Neural cell (in vitro differentiated cells): ENCODE measurements at regions not wholly inside any gene's neighbourhood (a gene's known extent, or its start where the extent isn't known, plus 50 kb on each side); places are given as distances from the start of the nearest gene placed in this dataset.

Experiments used
- H2AFZ ChIP-seq: fragments of 200-600, 300-800 bp; sonication (generic), shearing (Covaris generic); 2 replicates; pipeline ENCODE4 v1.6.0; 2014; ENCODE audit warnings: low read depth, mild to moderate bottlenecking, antibody characterized with exemption, low read length, moderate library complexity
- H3F3A ChIP-seq: fragments of 200-600 bp; shearing (Covaris generic); 2 replicates; pipeline ENCODE4 v1.6.1; 2016; ENCODE audit warnings: mild to moderate bottlenecking, moderate library complexity, mixed read lengths, antibody characterized with exemption, low read length; ENCODE audit not compliant: insufficient read depth, poor library complexity, severe bottlenecking
- H3K27ac ChIP-seq: fragments of 200-600, 300-800 bp; sonication (generic), shearing (Covaris generic); 2 replicates; pipeline ENCODE4 v1.5.1; 2014; ENCODE audit warnings: mild to moderate bottlenecking, low read length, moderate library complexity
- H3K27me3 ChIP-seq: fragments of 300-800, 200-600 bp; sonication (generic), shearing (Covaris generic); 2 replicates; pipeline ENCODE4 v1.6.0; 2014; ENCODE audit warnings: mild to moderate bottlenecking, low read depth, low read length, moderate library complexity; ENCODE audit not compliant: insufficient read depth
- H3K36me3 ChIP-seq: fragments of 300-800, 200-600 bp; sonication (generic), shearing (Covaris generic); 2 replicates; pipeline ENCODE4 v1.5.1; 2014; ENCODE audit warnings: mild to moderate bottlenecking, antibody characterized with exemption, low read length, moderate library complexity; ENCODE audit not compliant: insufficient read depth
- H3K4me2 ChIP-seq: fragments of 300-800, 200-600 bp; sonication (generic), shearing (Covaris generic); 2 replicates; pipeline ENCODE4 v1.6.0; 2014; ENCODE audit warnings: mild to moderate bottlenecking, low read length
- H3K4me3 ChIP-seq: fragments of 300-800, 200-600 bp; sonication (generic), shearing (Covaris generic); 2 replicates; pipeline ENCODE4 v1.5.1; 2014; ENCODE audit warnings: mild to moderate bottlenecking, low read length, moderate library complexity
- H3K79me2 ChIP-seq: fragments of 200-600 bp; shearing (Covaris generic); replicated peaks from 2 replicates; pipeline ENCODE4 v1.6.0; 2014; ENCODE audit warnings: mild to moderate bottlenecking, low read length, moderate library complexity; ENCODE audit not compliant: insufficient read depth
- H3K9ac ChIP-seq: fragments of 300-800, 200-600 bp; sonication (generic), shearing (Covaris generic); 2 replicates; pipeline ENCODE4 v1.6.1; 2016; ENCODE audit warnings: mild to moderate bottlenecking, low read length, mixed read lengths
- H3K9me2 ChIP-seq: fragments of 200-600 bp; shearing (Covaris generic); 2 replicates; pipeline ENCODE4 v1.6.1; 2016; ENCODE audit warnings: mild to moderate bottlenecking, low read length, mixed read lengths; ENCODE audit not compliant: insufficient read depth
- H3K9me3 ChIP-seq: fragments of 200-600, 300-800 bp; sonication (generic), shearing (Covaris generic); 2 replicates; pipeline ENCODE4 v1.6.1; 2016; ENCODE audit warnings: mild to moderate bottlenecking, mixed run types, low read length, moderate library complexity, mixed read lengths
- H4K20me1 ChIP-seq: fragments of 200-600 bp; shearing (Covaris generic); 2 replicates; pipeline ENCODE4 v1.6.1; 2016; ENCODE audit warnings: mild to moderate bottlenecking, mixed run types; ENCODE audit not compliant: insufficient read depth
- EP300 ChIP-seq: fragments of 450-650 bp; conservative IDR thresholded peaks from 2 replicates; pipeline ENCODE4 v1.6.1; 2014; ENCODE audit warnings: antibody characterized with exemption, mild to moderate bottlenecking, moderate library complexity; ENCODE audit not compliant: poor library complexity, severe bottlenecking
- EZH2 ChIP-seq: fragments of 200-600, 300-800 bp; shearing (Covaris generic), sonication (generic); IDR thresholded peaks from 2 replicates; pipeline ENCODE4 v1.6.1; 2014; ENCODE audit warnings: antibody characterized with exemption, low read length, borderline replicate concordance, mild to moderate bottlenecking; ENCODE audit not compliant: insufficient read depth, poor library complexity, severe bottlenecking
- MXI1 ChIP-seq: fragments of 450-650 bp; conservative IDR thresholded peaks from 2 replicates; pipeline ENCODE4 v1.6.1; 2014; ENCODE audit warnings: antibody characterized with exemption, mild to moderate bottlenecking; ENCODE audit not compliant: poor library complexity, severe bottlenecking
- POLR2AphosphoS5 ChIP-seq: IDR thresholded peaks from 2 replicates; pipeline ENCODE4 v1.6.1; 2012
- RAD21 ChIP-seq: fragments of 450-650 bp; conservative IDR thresholded peaks from 2 replicates; pipeline ENCODE4 v1.6.1; 2014; ENCODE audit warnings: antibody characterized with exemption, mild to moderate bottlenecking, moderate library complexity
- REST ChIP-seq: IDR thresholded peaks from 2 replicates; pipeline ENCODE4 v1.6.1; 2012; ENCODE audit warnings: borderline replicate concordance
- SMC3 ChIP-seq: fragments of 450-650 bp; conservative IDR thresholded peaks from 2 replicates; pipeline ENCODE4 v1.6.1; 2014; ENCODE audit warnings: antibody characterized with exemption, mild to moderate bottlenecking, moderate library complexity; ENCODE audit not compliant: poor library complexity
- TAF1 ChIP-seq: IDR thresholded peaks from 2 replicates; pipeline ENCODE4 v1.6.1; 2012; ENCODE audit warnings: low read depth
- TF ChIP-seq, protein P1 (sequence below): fragments of 450-650 bp; IDR thresholded peaks from 2 replicates; pipeline ENCODE4 v1.5.1; 2014; ENCODE audit warnings: antibody characterized with exemption, mild to moderate bottlenecking, moderate library complexity; ENCODE audit not compliant: poor library complexity, severe bottlenecking

- H3F3A ChIP-seq: no peaks in the 10 kb centered on the region
- H4K20me1 ChIP-seq: no peaks in the 10 kb centered on the region
- H3K4me3 ChIP-seq: no peak overlapping the region
- no peaks in the 10 kb centered on the region for H3K9me2 ChIP-seq
- no peak for TF ChIP-seq EZH2
- no peak for TF ChIP-seq TAF1
- no peak for TF ChIP-seq POLR2AphosphoS5
- TF ChIP-seq RAD21: no peak
- no peak for TF ChIP-seq MXI1
- no peak for TF ChIP-seq EP300
- TF ChIP-seq, protein P1, sequence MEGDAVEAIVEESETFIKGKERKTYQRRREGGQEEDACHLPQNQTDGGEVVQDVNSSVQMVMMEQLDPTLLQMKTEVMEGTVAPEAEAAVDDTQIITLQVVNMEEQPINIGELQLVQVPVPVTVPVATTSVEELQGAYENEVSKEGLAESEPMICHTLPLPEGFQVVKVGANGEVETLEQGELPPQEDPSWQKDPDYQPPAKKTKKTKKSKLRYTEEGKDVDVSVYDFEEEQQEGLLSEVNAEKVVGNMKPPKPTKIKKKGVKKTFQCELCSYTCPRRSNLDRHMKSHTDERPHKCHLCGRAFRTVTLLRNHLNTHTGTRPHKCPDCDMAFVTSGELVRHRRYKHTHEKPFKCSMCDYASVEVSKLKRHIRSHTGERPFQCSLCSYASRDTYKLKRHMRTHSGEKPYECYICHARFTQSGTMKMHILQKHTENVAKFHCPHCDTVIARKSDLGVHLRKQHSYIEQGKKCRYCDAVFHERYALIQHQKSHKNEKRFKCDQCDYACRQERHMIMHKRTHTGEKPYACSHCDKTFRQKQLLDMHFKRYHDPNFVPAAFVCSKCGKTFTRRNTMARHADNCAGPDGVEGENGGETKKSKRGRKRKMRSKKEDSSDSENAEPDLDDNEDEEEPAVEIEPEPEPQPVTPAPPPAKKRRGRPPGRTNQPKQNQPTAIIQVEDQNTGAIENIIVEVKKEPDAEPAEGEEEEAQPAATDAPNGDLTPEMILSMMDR: no peak
- no peaks in the 10 kb centered on the region for H3K36me3 ChIP-seq
- no peak overlapping the region for H2AFZ ChIP-seq
- no peak overlapping the region for H3K4me2 ChIP-seq
- H3K27ac ChIP-seq: no peak overlapping the region
- no peaks in the 10 kb centered on the region for H3K79me2 ChIP-seq
- H3K9me3 ChIP-seq: no peaks in the 10 kb centered on the region
- H3K27me3 ChIP-seq: no peaks in the 10 kb centered on the region
- no peak overlapping the region for H3K9ac ChIP-seq
Measured at GRCh38 chr1:191695865-191696264, 462.4 kb upstream of the RGS18 start.

- Histone ChIP-seq H3K4me2 (no peak overlapping the region), H3F3A (no peaks in the 10 kb centered on the region), H4K20me1 (no peaks in the 10 kb centered on the region), H3K9ac (no peak overlapping the region), H3K9me3 (no peaks in the 10 kb centered on the region), H3K9me2 (no peaks in the 10 kb centered on the region), H2AFZ (no peak overlapping the region), H3K4me3 (no peak overlapping the region), H3K79me2 (no peaks in the 10 kb centered on the region), H3K36me3 (no peaks in the 10 kb centered on the region), H3K27me3 (no peaks in the 10 kb centered on the region), H3K27ac (no peak overlapping the region)
- TF ChIP-seq RAD21 (no peak), TAF1 (no peak), EZH2 (no peak), MXI1 (no peak)
Measured at GRCh38 chr1:191696354-191696753, 461.9 kb upstream of the RGS18 start.

- no peaks in the 10 kb centered on the region for H3K79me2 ChIP-seq
- H3F3A ChIP-seq: no peaks in the 10 kb centered on the region
- no peak overlapping the region for H3K4me3 ChIP-seq
- no peak overlapping the region for H3K9ac ChIP-seq
- no peaks in the 10 kb centered on the region for H3K9me2 ChIP-seq
- H3K4me2 ChIP-seq: no peak overlapping the region
- H2AFZ ChIP-seq: no peak overlapping the region
- H3K27ac ChIP-seq: no peak overlapping the region
- TF ChIP-seq MXI1 (no peak), EZH2 (no peak), EP300 (no peak), POLR2AphosphoS5 (no peak), RAD21 (no peak), REST (no peak), SMC3 (no peak), TAF1 (no peak)
- TF ChIP-seq, protein P1: no peak
- no peaks in the 10 kb centered on the region for H3K36me3 ChIP-seq
- H3K27me3 ChIP-seq: no peaks in the 10 kb centered on the region
- H3K9me3 ChIP-seq: no peaks in the 10 kb centered on the region
- no peaks in the 10 kb centered on the region for H4K20me1 ChIP-seq
Measured at GRCh38 chr1:191697556-191697955, 460.7 kb upstream of the RGS18 start.
